Fibroblast of lung (primary cell): ENCODE measurements at regions not wholly inside any gene's neighbourhood (a gene's known extent, or its start where the extent isn't known, plus 50 kb on each side); places are given as distances from the start of the nearest gene placed in this dataset.

ENCODE experiments used
- DNase-seq, 2 donors: peaks; one replicate each; pipeline versions ENCODE4 v3.0.0 to v3.0.0-alpha.2; 2010; ENCODE audit warnings: low read depth in 2 of 2
- H2AFZ ChIP-seq: 2 replicates; pipeline ENCODE4 v1.5.1; 2012; ENCODE audit warnings: low read length, control low read depth, inconsistent platforms
- H3K27ac ChIP-seq: 2 replicates; pipeline ENCODE4 v1.5.1; 2011; ENCODE audit warnings: low read length, control low read depth; ENCODE audit not compliant: insufficient read depth
- H3K27me3 ChIP-seq: 2 replicates; pipeline ENCODE4 v1.5.1; 2011; ENCODE audit warnings: mild to moderate bottlenecking, low read length; ENCODE audit not compliant: control insufficient read depth, insufficient read depth
- H3K36me3 ChIP-seq: 2 replicates; pipeline ENCODE4 v1.5.1; 2011; ENCODE audit warnings: low read length; ENCODE audit not compliant: control insufficient read depth, insufficient read depth
- H3K4me1 ChIP-seq: 2 replicates; pipeline ENCODE4 v1.5.1; 2011; ENCODE audit warnings: low read length; ENCODE audit not compliant: control insufficient read depth, insufficient read depth; ENCODE audit errors: extremely low read depth
- H3K4me2 ChIP-seq: 2 replicates; pipeline ENCODE4 v1.5.1; 2011; ENCODE audit warnings: low read length, control low read depth; ENCODE audit not compliant: insufficient read depth; ENCODE audit errors: extremely low read depth
- H3K4me3 ChIP-seq, 4 experiments: fragments of 200-600 bp in 1 of 4; sonication (generic) in 1 of 4; replicated peaks in 1 of 4; 2 replicates each; pipeline ENCODE4 v1.5.1; 2011 to 2016; ENCODE audit warnings: low read length in 4 of 4, low read depth in 3 of 4, mild to moderate bottlenecking in 3 of 4, control low read depth in 2 of 4, inconsistent platforms in 1 of 4, mixed read lengths in 1 of 4; ENCODE audit not compliant: insufficient read depth in 1 of 4; ENCODE audit errors: control extremely low read depth in 1 of 4
- H3K79me2 ChIP-seq: 2 replicates; pipeline ENCODE4 v1.5.1; 2012; ENCODE audit warnings: mild to moderate bottlenecking, low read length, inconsistent platforms; ENCODE audit not compliant: control insufficient read depth, insufficient read depth
- H3K9ac ChIP-seq: 2 replicates; pipeline ENCODE4 v1.5.1; 2011; ENCODE audit warnings: mild to moderate bottlenecking, low read length, control low read depth; ENCODE audit not compliant: insufficient read depth
- H3K9me3 ChIP-seq: 2 replicates; pipeline ENCODE4 v1.5.1; 2012; ENCODE audit warnings: low read depth, low read length; ENCODE audit not compliant: control insufficient read depth, insufficient read depth
- H4K20me1 ChIP-seq: 2 replicates; pipeline ENCODE4 v1.5.1; 2011; ENCODE audit warnings: low read length; ENCODE audit not compliant: control insufficient read depth, insufficient read depth; ENCODE audit errors: extremely low read depth
- EZH2 ChIP-seq: IDR thresholded peaks from 2 replicates; pipeline ENCODE4 v1.5.1; 2012; ENCODE audit warnings: low read length, control low read depth, mild to moderate bottlenecking; ENCODE audit errors: missing control alignments
- TF ChIP-seq, protein P1 (sequence below), 2 donors: IDR thresholded peaks in 1 of 2; conservative IDR thresholded peaks in 1 of 2; 1 replicate in 1 of 2; 2 replicates in 1 of 2; pipeline ENCODE4 v1.5.1; 2011 to 2012; ENCODE audit warnings: low read length in 2 of 2, control low read depth in 1 of 2, inconsistent platforms in 1 of 2, low read depth in 1 of 2, mild to moderate bottlenecking in 1 of 2

DNA sequence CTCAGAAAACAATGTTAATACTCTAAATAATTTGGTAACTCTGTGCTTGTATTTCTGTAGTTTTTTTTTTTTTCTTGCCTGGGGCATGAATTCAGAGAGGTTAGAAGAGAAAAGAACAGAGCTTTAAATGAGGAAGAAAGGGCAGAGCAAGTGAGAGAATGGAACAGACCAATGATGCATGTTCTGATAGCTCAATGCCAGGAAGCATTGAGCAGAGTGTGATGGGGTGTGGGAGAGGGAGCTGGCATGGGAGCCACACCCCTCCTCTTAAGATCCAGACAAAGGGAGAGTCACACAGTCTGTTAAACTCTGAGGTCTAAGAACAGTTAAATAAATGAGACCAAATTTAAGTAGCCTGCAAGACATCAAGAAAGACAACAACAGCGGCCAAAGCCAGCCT, 538.6 kb downstream of the TUSC7 start:
- Histone ChIP-seq H3K36me3 (no peaks in the 10 kb centered on the region), H3K9me3 (no peaks in the 10 kb centered on the region), H2AFZ (no peak overlapping the region), H3K4me1 (no peaks in the 10 kb centered on the region), H3K4me2 (no peak overlapping the region), H3K27ac (no peak overlapping the region), H3K4me3 (no peak overlapping the region), H3K79me2 (no peaks in the 10 kb centered on the region), H3K9ac (no peak overlapping the region), H3K27me3 (no peaks in the 10 kb centered on the region), H4K20me1 (no peaks in the 10 kb centered on the region)
- DNase-seq, result no peak
- TF ChIP-seq, protein P1, sequence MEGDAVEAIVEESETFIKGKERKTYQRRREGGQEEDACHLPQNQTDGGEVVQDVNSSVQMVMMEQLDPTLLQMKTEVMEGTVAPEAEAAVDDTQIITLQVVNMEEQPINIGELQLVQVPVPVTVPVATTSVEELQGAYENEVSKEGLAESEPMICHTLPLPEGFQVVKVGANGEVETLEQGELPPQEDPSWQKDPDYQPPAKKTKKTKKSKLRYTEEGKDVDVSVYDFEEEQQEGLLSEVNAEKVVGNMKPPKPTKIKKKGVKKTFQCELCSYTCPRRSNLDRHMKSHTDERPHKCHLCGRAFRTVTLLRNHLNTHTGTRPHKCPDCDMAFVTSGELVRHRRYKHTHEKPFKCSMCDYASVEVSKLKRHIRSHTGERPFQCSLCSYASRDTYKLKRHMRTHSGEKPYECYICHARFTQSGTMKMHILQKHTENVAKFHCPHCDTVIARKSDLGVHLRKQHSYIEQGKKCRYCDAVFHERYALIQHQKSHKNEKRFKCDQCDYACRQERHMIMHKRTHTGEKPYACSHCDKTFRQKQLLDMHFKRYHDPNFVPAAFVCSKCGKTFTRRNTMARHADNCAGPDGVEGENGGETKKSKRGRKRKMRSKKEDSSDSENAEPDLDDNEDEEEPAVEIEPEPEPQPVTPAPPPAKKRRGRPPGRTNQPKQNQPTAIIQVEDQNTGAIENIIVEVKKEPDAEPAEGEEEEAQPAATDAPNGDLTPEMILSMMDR (conservative IDR thresholded peaks at IDR 0.05 in 1 of 2, IDR thresholded peaks at IDR 0.05 in 1 of 2; ENCODE audit: low read depth in 1 of 2, low read length in 2 of 2), result no peak
- TF ChIP-seq EZH2, result no peak

DNA sequence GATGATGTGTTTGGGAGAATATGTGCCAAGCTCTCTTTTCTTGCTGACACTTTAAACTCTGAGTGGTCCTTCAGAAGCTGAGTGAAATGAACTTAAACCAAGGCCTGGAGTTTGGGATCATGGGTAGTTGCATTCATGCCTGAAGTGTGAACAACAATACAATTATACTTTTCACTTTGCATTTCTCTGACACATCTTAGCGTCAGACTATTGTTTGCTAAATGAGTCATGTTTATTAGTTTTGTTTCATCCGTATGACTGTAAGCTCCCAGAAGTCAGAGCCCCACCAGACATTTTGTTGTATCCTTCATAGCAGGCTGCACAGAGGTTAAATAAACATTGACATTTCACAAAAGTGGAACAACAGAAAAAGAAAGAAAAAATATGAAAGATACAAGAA, 542.6 kb downstream of the TUSC7 start:
- Histone ChIP-seq H3K9ac (no peak overlapping the region), H3K27ac (no peak overlapping the region), H3K27me3 (no peaks in the 10 kb centered on the region), H3K4me3 (no peak overlapping the region), H3K9me3 (no peaks in the 10 kb centered on the region), H3K4me1 (no peaks in the 10 kb centered on the region), H3K4me2 (no peak overlapping the region), H3K36me3 (no peaks in the 10 kb centered on the region), H4K20me1 (no peaks in the 10 kb centered on the region), H2AFZ (no peak overlapping the region), H3K79me2 (no peaks in the 10 kb centered on the region)
- DNase-seq, result peak in 1 of 2 donors; percentile 29
- TF ChIP-seq, protein P1 (conservative IDR thresholded peaks at IDR 0.05 in 1 of 2, IDR thresholded peaks at IDR 0.05 in 1 of 2; ENCODE audit: low read depth in 1 of 2, low read length in 2 of 2), result no peak
- no peak for TF ChIP-seq EZH2

DNA sequence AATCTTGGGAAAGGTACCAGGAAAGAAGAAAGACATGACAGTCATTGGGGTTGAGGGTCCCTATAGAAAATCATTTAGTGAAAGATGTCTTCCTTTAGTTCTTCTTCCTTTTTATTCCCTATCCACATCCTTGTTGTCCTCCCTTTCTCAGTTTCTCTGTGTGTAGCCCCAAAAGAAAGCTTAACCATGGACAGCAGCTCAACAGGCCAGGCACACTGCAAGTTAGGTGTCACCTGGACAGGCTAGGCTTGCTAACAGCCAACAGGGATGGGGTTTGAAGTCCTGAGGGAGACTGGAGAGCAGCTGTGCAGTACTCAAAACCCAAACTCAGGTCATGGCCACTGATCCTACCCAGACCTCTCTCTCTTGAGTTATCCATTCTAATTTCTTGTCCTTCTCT, 543.1 kb downstream of the TUSC7 start:
- TF ChIP-seq, protein P1 (conservative IDR thresholded peaks at IDR 0.05 in 1 of 2, IDR thresholded peaks at IDR 0.05 in 1 of 2; ENCODE audit: low read depth in 1 of 2, low read length in 2 of 2), result no peak
- TF ChIP-seq EZH2, result no peak
- Histone ChIP-seq H2AFZ (no peak overlapping the region), H3K9ac (no peak overlapping the region), H3K27ac (no peak overlapping the region), H3K4me1 (no peaks in the 10 kb centered on the region), H3K4me3 (no peak overlapping the region), H3K27me3 (no peaks in the 10 kb centered on the region), H3K79me2 (no peaks in the 10 kb centered on the region), H3K9me3 (no peaks in the 10 kb centered on the region), H3K36me3 (no peaks in the 10 kb centered on the region), H3K4me2 (no peak overlapping the region), H4K20me1 (no peaks in the 10 kb centered on the region)
- no peak for DNase-seq
